GM19324 (cell line): ENCODE measurements at regions not wholly inside any gene's neighbourhood (a gene's known extent, or its start where the extent isn't known, plus 50 kb on each side); places are given as distances from the start of the nearest gene placed in this dataset.

Source experiments
- ATAC-seq: cut with Tn5 transposase; IDR thresholded peaks from one replicate; pipeline ENCODE4 v1.9.1; 2021; ENCODE audit warnings: mild to moderate bottlenecking, moderate library complexity; ENCODE audit not compliant: unreplicated experiment, low FRiP score

DNA sequence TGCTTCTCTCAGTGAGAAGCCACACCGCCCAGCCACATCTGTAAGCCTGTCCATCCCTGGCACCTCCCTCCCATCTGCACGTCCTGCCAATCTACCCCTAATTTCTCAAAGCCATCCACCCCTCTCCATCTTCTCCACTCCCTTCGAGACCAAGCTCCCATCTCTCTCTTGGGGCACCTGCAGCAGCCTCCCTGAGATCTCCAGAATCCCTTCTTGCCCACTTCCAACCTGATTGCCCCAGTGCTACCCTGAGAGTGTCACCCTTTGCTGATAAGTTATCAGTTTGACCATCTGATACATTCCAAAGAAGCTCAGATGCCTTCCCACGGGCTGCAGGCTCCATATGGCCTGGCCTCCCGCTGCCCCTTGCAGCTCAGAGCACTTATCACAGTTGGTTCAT lies 496.1 kb downstream of the SHQ1 start:
- ATAC-seq, result no peak

GRCh38 chr3:72351536-72351935 lies 496.7 kb downstream of the SHQ1 start:
- ATAC-seq, result no peak

DNA sequence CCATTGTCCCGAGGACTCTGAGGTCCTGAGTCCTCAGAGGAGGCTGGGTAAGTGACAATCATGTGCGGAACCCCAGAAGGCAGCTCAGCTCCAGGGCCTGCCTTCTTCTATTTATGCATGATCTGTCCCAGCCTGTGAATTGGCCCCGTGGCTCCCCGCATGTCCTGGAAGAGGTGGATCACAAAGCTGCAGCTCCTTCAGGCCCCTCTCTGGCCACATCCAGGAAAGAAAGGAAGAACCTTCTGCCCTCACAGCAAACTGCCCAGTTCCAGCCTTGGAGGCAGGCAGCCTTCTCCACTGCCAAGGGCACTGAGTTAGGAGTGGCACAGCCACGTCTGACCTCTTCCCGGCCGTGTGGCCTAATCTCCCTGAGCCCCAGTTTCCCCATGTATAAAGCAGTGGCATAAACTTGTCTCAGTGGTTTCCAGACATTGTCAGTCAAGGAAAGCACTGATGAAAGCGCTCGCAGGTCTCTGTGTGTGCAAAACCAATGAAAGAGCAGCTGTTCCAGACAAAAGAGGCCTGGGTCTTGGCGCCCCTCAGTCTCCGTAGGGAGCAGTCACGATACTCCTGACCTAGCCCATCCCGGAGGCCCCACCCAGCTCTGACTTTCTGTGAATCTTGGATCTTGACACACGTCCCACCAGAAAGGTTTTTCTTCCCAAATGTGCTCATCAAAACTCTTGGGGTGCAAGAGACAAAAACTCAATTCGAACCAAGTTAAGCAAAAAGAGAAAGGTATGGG lies 497.3 kb downstream of the SHQ1 start:
- no peak for ATAC-seq

DNA sequence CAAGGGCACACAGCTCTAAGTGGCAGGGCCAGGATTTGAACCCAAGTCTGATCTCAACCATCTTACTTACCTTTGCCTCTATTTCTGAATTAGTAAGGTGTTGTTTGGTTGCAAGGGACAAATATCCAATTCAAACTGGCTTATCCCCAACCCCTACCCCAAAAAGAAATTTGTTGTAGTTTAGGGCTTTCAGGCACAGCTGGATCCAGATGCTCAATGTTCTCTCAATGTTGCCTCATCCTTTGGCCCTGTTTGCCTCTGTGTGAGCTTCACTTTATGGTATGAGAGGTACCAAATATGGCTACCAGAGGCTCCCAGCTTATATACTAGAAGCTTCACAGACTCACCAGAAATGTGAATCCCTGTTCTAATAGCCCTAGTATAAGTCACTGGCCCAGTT lies 499.9 kb downstream of the SHQ1 start:
- ATAC-seq, result no peak

GRCh38 chr3:72347819-72348319 lies 500.4 kb downstream of the SHQ1 start:
- no peak for ATAC-seq

GRCh38 chr3:72346526-72346926 lies 501.7 kb downstream of the SHQ1 start:
- ATAC-seq, result no peak

- no peak for ATAC-seq
These were observed 502.3 kb downstream of the SHQ1 start for GRCh38 chr3:72345980-72346379.

- no peak for ATAC-seq
These were observed 502.9 kb downstream of the SHQ1 start for GRCh38 chr3:72345237-72345878.

GRCh38 chr3:72344647-72345046 lies 503.6 kb downstream of the SHQ1 start:
- no peak for ATAC-seq

- no peak for ATAC-seq
These were observed 504.0 kb downstream of the SHQ1 start for GRCh38 chr3:72344236-72344635.

DNA sequence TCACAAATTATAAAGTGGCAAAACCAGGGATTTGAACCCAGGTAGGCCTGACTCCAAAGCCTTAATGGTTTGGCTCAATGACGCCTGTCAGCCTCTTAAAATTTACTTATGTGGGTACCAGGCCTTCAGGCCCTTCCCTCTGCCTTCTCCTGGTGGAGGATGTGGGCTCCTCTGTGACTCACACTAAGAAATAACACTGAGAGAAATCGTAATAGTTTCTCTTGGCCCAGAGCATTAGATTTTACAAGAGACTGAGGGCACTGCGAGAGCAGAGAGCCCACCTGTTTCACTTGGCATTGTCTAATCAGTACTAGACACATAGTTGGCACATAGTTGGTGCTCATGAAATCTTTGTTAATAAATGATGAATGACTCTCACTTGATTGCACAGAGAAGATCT lies 505.2 kb downstream of the SHQ1 start:
- ATAC-seq, result no peak

GRCh38 chr3:72342450-72342849 lies 505.8 kb downstream of the SHQ1 start:
- no peak for ATAC-seq

- no peak for ATAC-seq
These were observed 506.3 kb downstream of the SHQ1 start for GRCh38 chr3:72341920-72342319.

GRCh38 chr3:72341380-72341770 lies 506.9 kb downstream of the SHQ1 start:
- no peak for ATAC-seq

DNA sequence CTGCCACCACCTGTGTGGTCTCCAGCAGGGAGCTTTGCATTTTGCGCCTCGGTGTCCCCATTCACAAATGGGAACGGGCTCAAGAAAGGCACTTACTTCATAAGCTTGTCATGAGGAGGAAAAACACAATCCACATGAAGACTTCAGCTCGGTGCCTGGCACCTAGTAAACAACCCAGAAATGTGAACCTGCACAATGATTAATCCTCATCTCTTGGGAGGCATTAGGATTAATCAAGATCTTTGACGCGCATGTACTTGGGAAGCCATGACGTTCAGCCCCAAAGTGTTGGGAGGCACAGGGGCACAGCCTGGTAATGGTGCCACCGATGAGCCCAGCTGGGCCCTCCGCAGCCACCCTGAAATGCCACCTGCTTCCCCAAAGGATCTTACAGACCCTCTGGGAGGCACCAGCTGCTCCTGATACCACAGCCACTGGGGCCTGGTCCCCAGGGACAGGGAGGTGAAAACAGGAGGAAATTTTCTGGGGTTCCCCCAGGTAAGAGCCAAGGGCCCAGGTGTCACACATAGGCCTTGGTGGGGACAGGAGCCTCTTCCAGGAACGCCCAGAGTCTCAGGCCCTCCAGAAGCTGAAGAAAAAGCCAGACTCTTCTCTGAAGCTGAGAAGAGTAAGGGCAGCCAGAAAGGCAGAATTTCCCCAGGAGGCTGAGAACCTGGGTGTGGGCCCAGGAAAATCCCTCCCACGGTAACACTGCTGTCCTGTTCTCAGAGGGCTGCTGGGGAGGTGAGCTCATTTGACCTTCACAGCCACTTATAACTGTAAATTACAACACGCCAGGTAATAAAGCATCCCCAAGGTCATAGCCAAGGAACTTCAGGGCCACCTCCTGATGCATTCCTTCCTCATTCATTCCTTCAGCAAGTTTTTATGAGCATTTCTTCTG lies 507.5 kb downstream of the SHQ1 start:
- ATAC-seq, result no peak

- no peak for ATAC-seq
These were observed 508.2 kb downstream of the SHQ1 start for GRCh38 chr3:72340056-72340455.

DNA sequence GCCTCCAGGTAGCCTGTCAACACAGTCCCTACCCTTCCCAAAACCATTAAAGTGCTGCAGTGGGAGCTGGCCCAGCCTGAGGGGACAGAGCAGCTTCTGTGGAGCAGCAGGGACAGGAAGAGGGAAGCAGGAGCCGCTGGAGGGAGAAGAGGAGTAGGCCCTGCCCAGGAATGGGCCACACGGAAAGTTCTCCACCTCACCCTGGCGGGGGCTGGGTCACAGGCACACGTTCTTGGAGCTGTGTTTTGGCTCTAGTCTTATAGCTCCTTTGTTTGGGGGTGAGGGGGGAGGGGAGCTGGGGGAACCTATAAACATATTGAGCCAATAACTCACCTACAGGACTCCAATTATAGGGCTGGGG lies 508.6 kb downstream of the SHQ1 start:
- ATAC-seq, result no peak

GRCh38 chr3:72338942-72339669 lies 509.1 kb downstream of the SHQ1 start:
- no peak for ATAC-seq

DNA sequence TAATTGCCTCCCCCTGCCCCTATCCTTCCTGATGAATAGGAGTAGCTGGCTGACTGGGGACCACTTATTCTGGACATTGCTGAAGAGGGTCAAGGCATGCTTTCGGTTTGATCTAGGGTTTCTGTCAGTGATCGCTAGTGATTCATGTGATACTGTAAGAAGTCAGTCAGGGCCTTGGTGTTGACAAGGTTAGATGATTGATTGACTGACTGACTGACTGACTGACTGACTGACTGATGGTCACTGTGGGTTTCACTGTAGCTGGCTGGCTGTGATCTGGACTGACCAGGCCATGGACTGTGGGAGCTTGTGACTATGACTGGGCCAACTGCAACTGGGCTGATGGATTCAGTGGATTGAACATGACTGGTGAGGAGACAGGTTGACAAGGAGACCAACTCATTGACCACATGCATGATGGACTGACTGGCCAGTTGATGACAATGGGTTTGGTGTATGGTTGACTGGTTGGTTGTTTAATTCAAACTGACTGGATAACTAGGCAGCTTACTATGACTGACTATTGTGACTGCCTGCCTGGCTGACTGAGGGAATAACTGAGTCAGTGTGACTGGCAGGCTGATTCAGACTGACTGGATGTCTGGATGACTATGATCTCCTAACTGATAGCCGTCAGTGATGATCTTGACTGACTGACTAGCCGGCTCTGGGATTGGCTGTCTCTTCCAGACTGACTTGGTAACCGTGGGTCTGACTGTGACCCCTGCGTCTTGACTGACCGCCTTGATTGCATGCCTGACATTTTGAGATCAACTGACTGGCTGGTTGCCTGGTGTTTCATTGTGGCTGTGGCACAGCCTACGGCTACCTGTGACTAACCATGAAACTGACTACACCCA lies 509.9 kb downstream of the SHQ1 start:
- no peak for ATAC-seq

- no peak for ATAC-seq
These were observed 510.8 kb downstream of the SHQ1 start for GRCh38 chr3:72337480-72337855.
